HepG2 (cell line): ENCODE measurements at regions not wholly inside any gene's neighbourhood (a gene's known extent, or its start where the extent isn't known, plus 50 kb on each side); places are given as distances from the start of the nearest gene placed in this dataset.

ENCODE experiments used
- ARID2 ChIP-seq: sonication (generic); formaldehyde crosslinking; IDR thresholded peaks from 2 replicates; pipeline ENCODE4 v1.8.1; 2022; ENCODE audit warnings: mild to moderate bottlenecking, missing genetic modification reagents, borderline replicate concordance
- CHCHD3 ChIP-seq: sonication (generic); formaldehyde crosslinking; IDR thresholded peaks from 2 replicates; pipeline ENCODE4 v1.8.0; 2022; ENCODE audit warnings: mild to moderate bottlenecking, missing genetic modification reagents, moderate library complexity
- EEA1 ChIP-seq: sonication (generic); formaldehyde crosslinking; IDR thresholded peaks from 2 replicates; pipeline ENCODE4 v1.5.1; 2020; ENCODE audit warnings: mild to moderate bottlenecking, missing genetic modification reagents, borderline replicate concordance
- HOXA7 ChIP-seq: sonication (generic); formaldehyde crosslinking; IDR thresholded peaks from 2 replicates; pipeline ENCODE4 v1.8.1; 2022; ENCODE audit warnings: mild to moderate bottlenecking, missing genetic modification reagents, moderate library complexity
- KLF9 ChIP-seq: IDR thresholded peaks from 2 replicates; pipeline ENCODE4 v1.6.1; 2016; ENCODE audit warnings: low read depth
- NCOR1 ChIP-seq: fragments of 200-600 bp; sonication (generic); IDR thresholded peaks from 2 replicates; pipeline ENCODE4 v1.7.0; 2017; ENCODE audit warnings: antibody characterized with exemption, low read length, borderline replicate concordance
- PHF5A ChIP-seq: IDR thresholded peaks from one replicate; pipeline ENCODE4 v1.6.1; 2018; ENCODE audit warnings: low read depth, missing genetic modification reagents; ENCODE audit not compliant: unreplicated experiment
- POLR2G ChIP-seq: fragments of 200-400 bp; formaldehyde crosslinking; IDR thresholded peaks from 2 replicates; pipeline ENCODE4 v1.6.1; 2018; ENCODE audit warnings: mild to moderate bottlenecking, low read depth, low read length, moderate library complexity
- STAG1 ChIP-seq: sonication (generic); formaldehyde crosslinking; IDR thresholded peaks from 2 replicates; pipeline ENCODE4 v1.4.0; 2020; ENCODE audit warnings: missing genetic modification reagents
- TEF ChIP-seq: sonication (generic); formaldehyde crosslinking; IDR thresholded peaks from 2 replicates; pipeline ENCODE4 v1.5.0; 2020; ENCODE audit warnings: missing genetic modification reagents
- WIZ ChIP-seq: sonication (generic); formaldehyde crosslinking; IDR thresholded peaks from 2 replicates; pipeline ENCODE4 v1.5.1; 2020; ENCODE audit warnings: mild to moderate bottlenecking, missing genetic modification reagents
- ZBTB34 ChIP-seq: sonication (generic); formaldehyde crosslinking; IDR thresholded peaks from 2 replicates; pipeline ENCODE4 v1.8.0; 2022; ENCODE audit warnings: mild to moderate bottlenecking, missing genetic modification reagents
- ZBTB7A ChIP-seq: sonication (generic); formaldehyde crosslinking; IDR thresholded peaks from 2 replicates; pipeline ENCODE4 v1.8.0; 2022; ENCODE audit warnings: mild to moderate bottlenecking, missing genetic modification reagents
- ZBTB8A ChIP-seq: sonication (generic); formaldehyde crosslinking; IDR thresholded peaks from 2 replicates; pipeline ENCODE4 v1.4.0; 2020; ENCODE audit warnings: mild to moderate bottlenecking, low read depth, missing genetic modification reagents, borderline replicate concordance
- ZFP36 ChIP-seq: fragments of 150-350 bp; IDR thresholded peaks from 2 replicates; pipeline ENCODE4 v1.6.1; 2018; ENCODE audit warnings: borderline replicate concordance, low read length, low read depth; ENCODE audit not compliant: partially characterized antibody
- ZNF17 ChIP-seq: sonication (generic); formaldehyde crosslinking; IDR thresholded peaks from 2 replicates; pipeline ENCODE4 v1.5.0; 2020; ENCODE audit warnings: mild to moderate bottlenecking, missing genetic modification reagents
- ZNF326 ChIP-seq: sonication (generic); formaldehyde crosslinking; IDR thresholded peaks from 2 replicates; pipeline ENCODE4 v1.4.0; 2020; ENCODE audit warnings: missing genetic modification reagents, borderline replicate concordance
- ZNF33B ChIP-seq: sonication (generic); formaldehyde crosslinking; IDR thresholded peaks from 2 replicates; pipeline ENCODE4 v1.5.1; 2020; ENCODE audit warnings: mild to moderate bottlenecking, missing genetic modification reagents
- ZNF350 ChIP-seq: sonication (generic); formaldehyde crosslinking; IDR thresholded peaks from 2 replicates; pipeline ENCODE4 v1.4.0; 2020; ENCODE audit warnings: mild to moderate bottlenecking, low read depth, missing genetic modification reagents, borderline replicate concordance
- ZNF563 ChIP-seq: sonication (generic); formaldehyde crosslinking; IDR thresholded peaks from 2 replicates; pipeline ENCODE4 v1.8.0; 2022; ENCODE audit warnings: mild to moderate bottlenecking, moderate library complexity, missing genetic modification reagents
- ZNF570 ChIP-seq: sonication (generic); formaldehyde crosslinking; IDR thresholded peaks from 2 replicates; pipeline ENCODE4 v1.4.0; 2020; ENCODE audit warnings: mild to moderate bottlenecking, missing genetic modification reagents, borderline replicate concordance
- ZNF605 ChIP-seq: sonication (generic); formaldehyde crosslinking; IDR thresholded peaks from 2 replicates; pipeline ENCODE4 v1.8.0; 2022; ENCODE audit warnings: mild to moderate bottlenecking, missing genetic modification reagents
- ZNF607 ChIP-seq: sonication (generic); formaldehyde crosslinking; IDR thresholded peaks from 2 replicates; pipeline ENCODE4 v1.5.1; 2020; ENCODE audit warnings: missing genetic modification reagents, mild to moderate bottlenecking, borderline replicate concordance
- ZNF720 ChIP-seq: sonication (generic); formaldehyde crosslinking; IDR thresholded peaks from 2 replicates; pipeline ENCODE4 v1.4.0; 2020; ENCODE audit warnings: missing genetic modification reagents
- ZSCAN30 ChIP-seq: sonication (generic); formaldehyde crosslinking; IDR thresholded peaks from 2 replicates; pipeline ENCODE4 v1.5.0; 2020; ENCODE audit warnings: mild to moderate bottlenecking, missing genetic modification reagents
- TF ChIP-seq, protein P1 (sequence below): sonication (generic); formaldehyde crosslinking; IDR thresholded peaks from 2 replicates; pipeline ENCODE4 v1.8.0; 2022; ENCODE audit warnings: missing genetic modification reagents, mild to moderate bottlenecking, inconsistent platforms, borderline replicate concordance
- TF ChIP-seq, protein P2 (sequence below): sonication (generic); formaldehyde crosslinking; IDR thresholded peaks from 2 replicates; pipeline ENCODE4 v1.5.1; 2020; ENCODE audit warnings: missing genetic modification reagents, mild to moderate bottlenecking, borderline replicate concordance

- TF ChIP-seq, protein P1, sequence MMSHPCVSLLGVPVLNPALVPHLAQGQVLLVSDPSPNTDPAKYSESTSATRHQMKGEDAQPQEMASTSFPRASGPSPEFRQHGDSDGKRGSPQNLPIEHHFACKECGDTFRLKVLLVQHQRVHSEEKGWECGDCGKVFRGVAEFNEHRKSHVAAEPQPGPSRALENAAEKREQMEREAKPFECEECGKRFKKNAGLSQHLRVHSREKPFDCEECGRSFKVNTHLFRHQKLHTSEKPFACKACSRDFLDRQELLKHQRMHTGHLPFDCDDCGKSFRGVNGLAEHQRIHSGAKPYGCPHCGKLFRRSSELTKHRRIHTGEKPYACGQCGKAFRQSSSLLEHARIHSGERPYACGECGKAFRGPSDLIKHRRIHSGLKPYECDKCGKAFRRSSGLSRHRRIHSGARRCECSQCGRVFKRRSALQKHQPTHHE (CRISPR knock-in tag), result no peak
- no peak for TF ChIP-seq PHF5A
- TF ChIP-seq KLF9 (CRISPR knock-in tag), result no peak
- peak; percentile 32; the same call in 1 of the 2 replicates for TF ChIP-seq ZNF563 (CRISPR knock-in tag)
- TF ChIP-seq NCOR1, result no peak
- TF ChIP-seq ZBTB7A (CRISPR knock-in tag), result 0 out of 2 replicates have a peak, but pooled peaks have one; percentile 60
- TF ChIP-seq ARID2, result no peak
- TF ChIP-seq TEF (CRISPR knock-in tag), result no peak
- no peak for TF ChIP-seq ZBTB34 (CRISPR knock-in tag)
- TF ChIP-seq WIZ, result 0 out of 2 replicates have a peak, but pooled peaks have one; percentile 16
- TF ChIP-seq ZSCAN30 (CRISPR knock-in tag), result no peak
- no peak for TF ChIP-seq EEA1
- no peak for TF ChIP-seq ZNF350 (CRISPR knock-in tag)
- TF ChIP-seq ZFP36, result no peak
- no peak; the same call in 1 of the 2 replicates for TF ChIP-seq ZNF605
- TF ChIP-seq, protein P2, sequence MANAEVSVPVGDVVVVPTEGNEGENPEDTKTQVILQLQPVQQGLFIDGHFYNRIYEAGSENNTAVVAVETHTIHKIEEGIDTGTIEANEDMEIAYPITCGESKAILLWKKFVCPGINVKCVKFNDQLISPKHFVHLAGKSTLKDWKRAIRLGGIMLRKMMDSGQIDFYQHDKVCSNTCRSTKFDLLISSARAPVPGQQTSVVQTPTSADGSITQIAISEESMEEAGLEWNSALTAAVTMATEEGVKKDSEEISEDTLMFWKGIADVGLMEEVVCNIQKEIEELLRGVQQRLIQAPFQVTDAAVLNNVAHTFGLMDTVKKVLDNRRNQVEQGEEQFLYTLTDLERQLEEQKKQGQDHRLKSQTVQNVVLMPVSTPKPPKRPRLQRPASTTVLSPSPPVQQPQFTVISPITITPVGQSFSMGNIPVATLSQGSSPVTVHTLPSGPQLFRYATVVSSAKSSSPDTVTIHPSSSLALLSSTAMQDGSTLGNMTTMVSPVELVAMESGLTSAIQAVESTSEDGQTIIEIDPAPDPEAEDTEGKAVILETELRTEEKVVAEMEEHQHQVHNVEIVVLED, result peak; percentile 48
- TF ChIP-seq ZNF607 (CRISPR knock-in tag), result peak; percentile 18; the same call in 1 of the 2 replicates
- no peak for TF ChIP-seq ZNF570 (CRISPR knock-in tag)
- no peak for TF ChIP-seq ZNF720 (CRISPR knock-in tag)
- no peak for TF ChIP-seq STAG1
- TF ChIP-seq HOXA7 (CRISPR knock-in tag), result no peak
- TF ChIP-seq CHCHD3 (CRISPR knock-in tag), result no peak
- TF ChIP-seq ZBTB8A, result no peak
- TF ChIP-seq ZNF17 (CRISPR knock-in tag), result no peak
- TF ChIP-seq ZNF326 (CRISPR knock-in tag), result 0 out of 2 replicates have a peak, but pooled peaks have one; percentile 25
- TF ChIP-seq ZNF33B (CRISPR knock-in tag), result peak; percentile 84
- TF ChIP-seq POLR2G, result peak; percentile 56
Observed at GRCh38 chr2:42925742-42926433, 133.5 kb upstream of the HAAO start (continued).
